Endothelial cell of umbilical vein (primary cell): ENCODE measurements at regions not wholly inside any gene's neighbourhood (a gene's known extent, or its start where the extent isn't known, plus 50 kb on each side); places are given as distances from the start of the nearest gene placed in this dataset.

Experiments
- BruUV-seq: library from RNA; stranded (reverse); fragments of 400-500 nt; replicated peaks from 2 replicates; lab custom pipeline; 2021; lab: Mats Ljungman, UMichigan
- CTCF ChIA-PET: fragments of 300-600, 350-600 bp; sonication (Branson Sonifier 250); formaldehyde crosslinking; loops from one replicate; lab custom pipeline; 2021; ENCODE audit warnings: antibody characterized with exemption, inconsistent platforms; lab: Charles Lee
- POLR2A ChIA-PET: fragments of 300-600, 350-600 bp; sonication (Branson Sonifier 250); formaldehyde crosslinking; loops from one replicate; lab custom pipeline; 2021; ENCODE audit warnings: antibody characterized with exemption, inconsistent platforms; lab: Charles Lee
- DNase-seq: peaks from one replicate; pipeline ENCODE4 v3.0.0-alpha.2; 2011; ENCODE audit warnings: low read depth, low spot score
- FAIRE-seq: peaks from 2 replicates; lab custom pipeline; 2011; peaks lifted over from hg19 to GRCh38; lab: Jason Lieb, UNC
- H2AFZ ChIP-seq: 2 replicates; pipeline ENCODE4 v1.6.0; 2012; ENCODE audit warnings: low read depth, low read length, control low read depth, inconsistent platforms
- H3K27ac ChIP-seq: 2 replicates; pipeline ENCODE4 v1.5.1; 2011; ENCODE audit warnings: low read depth, mild to moderate bottlenecking, control low read depth, low read length, moderate library complexity; ENCODE audit not compliant: insufficient read depth
- H3K27me3 ChIP-seq, 2 experiments: 2 replicates each; pipeline versions ENCODE4 v1.6.0 to v1.6.1; 2011; ENCODE audit warnings: low read length in 2 of 2, mixed read lengths in 1 of 2; ENCODE audit not compliant: control insufficient read depth in 2 of 2, insufficient read depth in 2 of 2
- H3K36me3 ChIP-seq, 2 experiments: 2 replicates in 1 of 2; 3 replicates in 1 of 2; pipeline ENCODE4 v1.5.1; 2011; ENCODE audit warnings: low read length in 2 of 2, mild to moderate bottlenecking in 1 of 2, moderate library complexity in 1 of 2; ENCODE audit not compliant: control insufficient read depth in 2 of 2, insufficient read depth in 2 of 2; ENCODE audit errors: extremely low read depth in 1 of 2
- H3K4me1 ChIP-seq: 3 replicates; pipeline ENCODE4 v1.5.1; 2011; ENCODE audit warnings: mild to moderate bottlenecking, low read length; ENCODE audit not compliant: control insufficient read depth, insufficient read depth; ENCODE audit errors: extremely low read depth
- H3K4me2 ChIP-seq: 2 replicates; pipeline ENCODE4 v1.6.1; 2011; ENCODE audit warnings: low read length, control low read depth, mixed read lengths; ENCODE audit not compliant: insufficient read depth
- H3K4me3 ChIP-seq, 3 experiments: fragments of 200-600 bp in 1 of 3; sonication (generic), shearing (Covaris generic) in 1 of 3; replicated peaks in 1 of 3; 2 replicates each; pipeline ENCODE4 v1.5.1; 2011 to 2016; ENCODE audit warnings: control low read depth in 3 of 3, low read length in 3 of 3, mild to moderate bottlenecking in 2 of 3, inconsistent platforms in 1 of 3, low read depth in 1 of 3, moderate library complexity in 1 of 3; ENCODE audit not compliant: insufficient read depth in 1 of 3
- H3K79me2 ChIP-seq: 2 replicates; pipeline ENCODE4 v1.6.0; 2012; ENCODE audit warnings: low read length, inconsistent platforms; ENCODE audit not compliant: control insufficient read depth, insufficient read depth
- H3K9ac ChIP-seq: replicated peaks from 2 replicates; pipeline ENCODE3; 2011; ENCODE audit warnings: low read length, control low read depth; ENCODE audit not compliant: insufficient read depth; ENCODE audit errors: extremely low read depth
- H3K9me1 ChIP-seq: replicated peaks from 3 replicates; pipeline ENCODE4 v1.6.0; 2011; ENCODE audit warnings: mild to moderate bottlenecking, low read length; ENCODE audit not compliant: control insufficient read depth, insufficient read depth; ENCODE audit errors: extremely low read depth
- H3K9me3 ChIP-seq: replicated peaks from 2 replicates; pipeline ENCODE4 v1.5.1; 2012; ENCODE audit warnings: low read length, inconsistent platforms; ENCODE audit not compliant: control insufficient read depth, insufficient read depth
- H4K20me1 ChIP-seq: replicated peaks from 2 replicates; pipeline ENCODE3; 2011; ENCODE audit warnings: mild to moderate bottlenecking, low read length; ENCODE audit not compliant: control insufficient read depth, insufficient read depth; ENCODE audit errors: extremely low read depth
- CTCF ChIP-seq, 2 donors: IDR thresholded peaks; 1 replicate in 1 of 2; 2 replicates in 1 of 2; pipeline ENCODE4 v1.5.1; 2011; ENCODE audit warnings: low read length in 2 of 2, mild to moderate bottlenecking in 2 of 2, moderate library complexity in 2 of 2, control low read depth in 1 of 2, inconsistent platforms in 1 of 2, low read depth in 1 of 2; ENCODE audit not compliant: insufficient read depth in 1 of 2; ENCODE audit errors: extremely low read depth in 1 of 2
- EZH2 ChIP-seq: IDR thresholded peaks from 2 replicates; pipeline ENCODE4 v1.6.1; 2012; ENCODE audit warnings: borderline replicate concordance, low read depth, mild to moderate bottlenecking, moderate library complexity, low read length, inconsistent platforms; ENCODE audit not compliant: severe bottlenecking
- FOS ChIP-seq: IDR thresholded peaks from 2 replicates; pipeline ENCODE4 v1.6.1; 2011; ENCODE audit warnings: mild to moderate bottlenecking, low read length, moderate library complexity, borderline replicate concordance; ENCODE audit not compliant: insufficient read depth
- GATA2 ChIP-seq: IDR thresholded peaks from 2 replicates; pipeline ENCODE4 v1.7.0; 2011; ENCODE audit warnings: low read depth, mild to moderate bottlenecking, moderate library complexity, mixed read lengths, low read length; ENCODE audit not compliant: insufficient read length, insufficient read depth
- JUN ChIP-seq: IDR thresholded peaks from 2 replicates; pipeline ENCODE4 v1.6.1; 2011; ENCODE audit warnings: borderline replicate concordance, low read depth; ENCODE audit not compliant: insufficient read length, insufficient read depth
- MAX ChIP-seq: IDR thresholded peaks from 2 replicates; pipeline ENCODE4 v1.6.1; 2011; ENCODE audit not compliant: insufficient read depth, insufficient read length
- MYC ChIP-seq: IDR thresholded peaks from one replicate; pipeline ENCODE4 v1.6.1; 2011; ENCODE audit warnings: mild to moderate bottlenecking, low read depth, low read length
- POLR2A ChIP-seq: IDR thresholded peaks from 2 replicates; pipeline ENCODE4 v1.6.1; 2012; ENCODE audit warnings: low read depth, mild to moderate bottlenecking, control low read depth, low read length
- POLR2AphosphoS5 ChIP-seq: IDR thresholded peaks from 2 replicates; pipeline ENCODE4 v1.6.1; 2012; ENCODE audit warnings: low read depth, mild to moderate bottlenecking, control low read depth, low read length, moderate library complexity; ENCODE audit not compliant: insufficient read depth
- dilution Hi-C: fragments of 300-500 bp; cut with MboI; formaldehyde crosslinking; loops from one replicate; pipeline ENCODE4 v1.15.0; 2019; ENCODE audit warnings: low sequenced_read_pairs; ENCODE audit not compliant: extremely low pct_ligation_motif_present
- intact Hi-C: fragments of 100-400 bp; cut with micrococcal nuclease; formaldehyde crosslinking; loops from one replicate; pipeline ENCODE4 v1.10.0; 2022

GRCh38 chr6:3919130-3919628 is 70.0 kb downstream of the FAM50B start:
- dilution Hi-C loops = no loop called here
- ChIA-PET POLR2A (no interaction called here), CTCF (interaction anchor here (1.1 kb wide), 1 partner anchor 59 kb away, joined by 4 read pairs; no protein-coding TSS in a partner anchor)
- no TSS peak for BruUV-seq
- no peaks in the 10 kb centered on the region for H3K9me1 ChIP-seq
- no peaks in the 10 kb centered on the region for H3K9me3 ChIP-seq
- H3K36me3 ChIP-seq = no peaks in the 10 kb centered on the region
- no peak overlapping the region for H3K4me2 ChIP-seq
- intact Hi-C loops = no loop called here
- H2AFZ ChIP-seq = no peak overlapping the region
- no peak overlapping the region for H3K9ac ChIP-seq
- FAIRE-seq = no peak
- H3K4me3 ChIP-seq = no peak overlapping the region
- DNase-seq = no peak
- H3K27me3 ChIP-seq = no peaks in the 10 kb centered on the region
- no peak overlapping the region for H3K27ac ChIP-seq
- H3K79me2 ChIP-seq = no peaks in the 10 kb centered on the region
- peaks cover 17% of the 10 kb centered on the region for H3K4me1 ChIP-seq
- H4K20me1 ChIP-seq = no peaks in the 10 kb centered on the region
- TF ChIP-seq GATA2 = no peak
- TF ChIP-seq MYC = no peak
- no peak for TF ChIP-seq EZH2
- no peak for TF ChIP-seq CTCF (IDR thresholded peaks at IDR 0.05; ENCODE audit: extremely low read depth in 1 of 2, insufficient read depth in 1 of 2, low read depth in 1 of 2, low read length in 2 of 2)
- no peak for TF ChIP-seq FOS
- no peak for TF ChIP-seq MAX
- TF ChIP-seq POLR2AphosphoS5 = no peak
- no peak for TF ChIP-seq POLR2A
- TF ChIP-seq JUN = no peak
